BJ (cell line): ENCODE measurements at regions not wholly inside any gene's neighbourhood (a gene's known extent, or its start where the extent isn't known, plus 50 kb on each side); places are given as distances from the start of the nearest gene placed in this dataset.

Experiments used
- CTCF ChIA-PET: fragments of 350-600 bp; formaldehyde crosslinking; extraction: SDS; loops from one replicate; lab custom pipeline; 2021; ENCODE audit warnings: antibody characterized with exemption, inconsistent platforms; lab: Yijun Ruan, JAX
- POLR2A ChIA-PET: fragments of 300-600 bp; sonication (Branson Sonifier 250); formaldehyde crosslinking; extraction: SDS; loops from one replicate; lab custom pipeline; 2021; ENCODE audit warnings: antibody characterized with exemption; lab: Charles Lee
- DNase-seq: peaks from one replicate; pipeline ENCODE4 v3.0.0-alpha.2; 2011; ENCODE audit warnings: low read depth
- H3K27me3 ChIP-seq: 2 replicates; pipeline ENCODE4 v1.6.0; 2011; ENCODE audit warnings: low read length; ENCODE audit not compliant: control insufficient read depth, insufficient read depth
- H3K36me3 ChIP-seq: 2 replicates; pipeline ENCODE4 v1.5.1; 2011; ENCODE audit warnings: low read length; ENCODE audit not compliant: control insufficient read depth, insufficient read depth
- H3K4me3 ChIP-seq: 2 replicates; pipeline ENCODE4 v1.5.1; 2011; ENCODE audit warnings: low read depth, mild to moderate bottlenecking, control low read depth, low read length
- CTCF ChIP-seq: IDR thresholded peaks from 2 replicates; pipeline ENCODE4 v1.5.1; 2011; ENCODE audit warnings: low read depth, mild to moderate bottlenecking, control low read depth, inconsistent platforms, low read length, moderate library complexity; ENCODE audit not compliant: insufficient read depth

GRCh38 chr1:212192261-212192998 is 92.8 kb upstream of the PPP2R5A start:
- DNase-seq = no peak
- POLR2A ChIA-PET = no interaction called here
- Histone ChIP-seq H3K36me3 (no peaks in the 10 kb centered on the region), H3K27me3 (no peaks in the 10 kb centered on the region), H3K4me3 (no peak overlapping the region)
- TF ChIP-seq CTCF = no peak
- CTCF ChIA-PET = no interaction called here

- ChIA-PET CTCF (no interaction called here), POLR2A (no interaction called here)
- H3K36me3 ChIP-seq = no peaks in the 10 kb centered on the region
- TF ChIP-seq CTCF = no peak
- DNase-seq = no peak
- H3K4me3 ChIP-seq = no peak overlapping the region
- no peaks in the 10 kb centered on the region for H3K27me3 ChIP-seq
These were observed 88.9 kb upstream of the PPP2R5A start for GRCh38 chr1:212196355-212196754.

- ChIA-PET POLR2A (no interaction called here), CTCF (interaction anchor here (0.8 to 1.1 kb wide), 2 partner anchors 10 to 131 kb away, joined by 3 to 5 read pairs; no protein-coding TSS in a partner anchor)
- no peak for TF ChIP-seq CTCF
These were observed 83.7 kb upstream of the PPP2R5A start for GRCh38 chr1:212201461-212201860.

GRCh38 chr1:212203630-212204029 is 81.6 kb upstream of the PPP2R5A start:
- DNase-seq = no peak
- Histone ChIP-seq H3K27me3 (no peaks in the 10 kb centered on the region), H3K4me3 (no peak overlapping the region), H3K36me3 (no peaks in the 10 kb centered on the region)
- no peak for TF ChIP-seq CTCF
- ChIA-PET CTCF (no interaction called here), POLR2A (no interaction called here)

More at GRCh38 chr1:212201461-212201860, 83.7 kb upstream of the PPP2R5A start:
- DNase-seq = no peak
- H3K36me3 ChIP-seq = no peaks in the 10 kb centered on the region
- no peaks in the 10 kb centered on the region for H3K27me3 ChIP-seq
- H3K4me3 ChIP-seq = no peak overlapping the region

- no peak for TF ChIP-seq CTCF
- ChIA-PET CTCF (no interaction called here), POLR2A (no interaction called here)
- no peaks in the 10 kb centered on the region for H3K36me3 ChIP-seq
- no peak overlapping the region for H3K4me3 ChIP-seq
- H3K27me3 ChIP-seq = no peaks in the 10 kb centered on the region
- no peak for DNase-seq
These were observed 80.2 kb upstream of the PPP2R5A start for GRCh38 chr1:212205006-212205405.
